ENCODE measurements at regions not wholly inside any gene's neighbourhood (a gene's known extent, or its start where the extent isn't known, plus 50 kb on each side); places are given as distances from the start of the nearest gene placed in this dataset.

DNA sequence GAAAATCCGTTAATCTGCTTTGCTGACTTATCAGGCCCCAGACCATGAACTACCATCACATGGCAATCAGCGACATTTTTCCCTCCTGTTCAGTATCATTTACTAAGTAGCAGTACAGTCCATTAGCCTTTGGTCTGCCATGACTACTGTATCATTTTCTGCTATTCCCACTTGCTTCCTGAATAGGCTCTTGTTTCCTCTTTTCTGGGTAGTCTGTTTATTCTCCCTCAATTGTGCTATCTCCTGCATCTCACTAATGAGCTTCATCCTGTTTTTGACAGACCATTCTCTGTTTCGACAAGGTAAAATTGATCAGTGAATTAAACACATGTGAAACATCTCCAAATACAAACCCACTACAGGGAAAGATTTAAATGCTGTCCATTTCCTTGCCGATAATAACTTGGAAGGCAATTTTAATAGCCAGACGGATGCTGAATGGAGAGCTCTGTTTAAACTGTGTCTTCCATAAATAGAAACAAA lies 263.5 kb upstream of the ANKRD55 start:
- Histone ChIP-seq H3K4me3 (replicated peaks in 1 of 4; ENCODE audit: control extremely low read depth in 1 of 4, insufficient read depth in 1 of 4, low read depth in 3 of 4, low read length in 4 of 4) (no peak overlapping the region), H2AFZ (ENCODE audit: low read length) (no peak overlapping the region), H3K4me2 (ENCODE audit: extremely low read depth, insufficient read depth, low read length) (no peak overlapping the region), H3K9ac (ENCODE audit: insufficient read depth, low read length) (no peak overlapping the region), H3K4me1 (ENCODE audit: control insufficient read depth, extremely low read depth, insufficient read depth, low read length) (peaks cover 3% of the 10 kb centered on the region), H3K79me2 (ENCODE audit: control insufficient read depth, insufficient read depth, low read length) (no peaks in the 10 kb centered on the region), H3K9me3 (ENCODE audit: control insufficient read depth, insufficient read depth, low read depth, low read length) (no peaks in the 10 kb centered on the region), H4K20me1 (ENCODE audit: control insufficient read depth, extremely low read depth, insufficient read depth, low read length) (no peaks in the 10 kb centered on the region), H3K36me3 (ENCODE audit: control insufficient read depth, insufficient read depth, low read length) (no peaks in the 10 kb centered on the region), H3K27ac (ENCODE audit: insufficient read depth, low read length) (no peak overlapping the region), H3K27me3 (ENCODE audit: control insufficient read depth, insufficient read depth, low read length) (no peaks in the 10 kb centered on the region)
- TF ChIP-seq EZH2 (IDR thresholded peaks at IDR 0.05; ENCODE audit: low read length, missing control alignments) (no peak), CTCF (conservative IDR thresholded peaks at IDR 0.05 in 1 of 2, IDR thresholded peaks at IDR 0.05 in 1 of 2; ENCODE audit: low read depth in 1 of 2, low read length in 2 of 2) (no peak)
- DNase-seq (ENCODE audit: low read depth in 2 of 2) = no peak

DNA sequence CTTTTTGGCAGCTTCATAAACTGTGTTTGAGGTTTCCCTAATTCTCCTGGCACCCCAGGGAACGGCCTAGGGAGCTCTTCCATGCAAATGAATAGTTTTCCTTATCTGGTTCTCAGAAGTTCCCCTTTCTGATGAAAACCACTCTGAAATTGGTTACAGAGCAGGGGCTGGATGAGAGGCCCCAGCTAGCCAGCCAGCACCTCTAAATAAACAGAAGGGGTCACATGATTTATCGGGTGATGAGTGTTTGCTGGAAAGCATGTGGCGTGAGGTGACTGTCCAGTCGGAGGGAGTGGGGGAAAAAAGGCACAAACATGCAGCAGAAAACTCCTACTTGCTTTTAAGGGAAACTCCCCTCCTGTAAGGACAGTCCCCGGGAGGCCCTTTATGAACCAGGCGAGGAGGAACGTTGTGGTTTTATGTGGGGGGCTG lies 261.2 kb upstream of the ANKRD55 start:
- peak in 1 of 2 donors; percentile 65 for DNase-seq (ENCODE audit: low read depth in 2 of 2)
- Histone ChIP-seq H3K27me3 (ENCODE audit: control insufficient read depth, insufficient read depth, low read length) (no peaks in the 10 kb centered on the region), H3K9me3 (ENCODE audit: control insufficient read depth, insufficient read depth, low read depth, low read length) (no peaks in the 10 kb centered on the region), H3K27ac (ENCODE audit: insufficient read depth, low read length) (no peak overlapping the region), H4K20me1 (ENCODE audit: control insufficient read depth, extremely low read depth, insufficient read depth, low read length) (no peaks in the 10 kb centered on the region), H3K4me1 (ENCODE audit: control insufficient read depth, extremely low read depth, insufficient read depth, low read length) (peaks cover 3% of the 10 kb centered on the region), H3K9ac (ENCODE audit: insufficient read depth, low read length) (no peak overlapping the region), H2AFZ (ENCODE audit: low read length) (no peak overlapping the region), H3K4me2 (ENCODE audit: extremely low read depth, insufficient read depth, low read length) (peak overlapping the region; percentile 25), H3K36me3 (ENCODE audit: control insufficient read depth, insufficient read depth, low read length) (no peaks in the 10 kb centered on the region), H3K4me3 (replicated peaks in 1 of 4; ENCODE audit: control extremely low read depth in 1 of 4, insufficient read depth in 1 of 4, low read depth in 3 of 4, low read length in 4 of 4) (no peak overlapping the region), H3K79me2 (ENCODE audit: control insufficient read depth, insufficient read depth, low read length) (no peaks in the 10 kb centered on the region)
- TF ChIP-seq EZH2 (IDR thresholded peaks at IDR 0.05; ENCODE audit: low read length, missing control alignments) (no peak), CTCF (conservative IDR thresholded peaks at IDR 0.05 in 1 of 2, IDR thresholded peaks at IDR 0.05 in 1 of 2; ENCODE audit: low read depth in 1 of 2, low read length in 2 of 2) (no peak)

DNA sequence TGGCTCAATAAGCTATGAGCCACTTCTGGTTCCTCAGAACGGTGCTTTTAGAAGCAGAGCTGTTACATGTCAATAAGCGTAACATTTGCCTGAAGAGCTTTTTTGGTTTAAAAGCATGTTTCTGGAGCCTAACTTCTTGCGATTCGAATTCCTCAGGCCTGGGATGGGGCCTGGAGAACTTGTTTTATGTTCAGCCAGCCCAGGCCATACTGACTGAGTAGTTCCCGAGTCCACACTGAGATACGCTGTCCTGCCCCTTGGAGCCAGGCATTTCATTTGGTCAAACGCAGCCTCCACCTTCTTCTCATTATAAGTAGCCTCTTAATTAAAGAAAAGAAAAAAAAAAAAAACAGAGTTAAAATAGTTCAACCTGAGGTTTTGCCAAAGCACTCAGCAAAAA lies 260.6 kb upstream of the ANKRD55 start:
- no peaks in the 10 kb centered on the region for H3K27me3 ChIP-seq (ENCODE audit: control insufficient read depth, insufficient read depth, low read length)
- no peak for TF ChIP-seq EZH2 (IDR thresholded peaks at IDR 0.05; ENCODE audit: low read length, missing control alignments)
- TF ChIP-seq CTCF (conservative IDR thresholded peaks at IDR 0.05 in 1 of 2, IDR thresholded peaks at IDR 0.05 in 1 of 2; ENCODE audit: low read depth in 1 of 2, low read length in 2 of 2) = no peak
- H3K79me2 ChIP-seq (ENCODE audit: control insufficient read depth, insufficient read depth, low read length) = no peaks in the 10 kb centered on the region
- no peaks in the 10 kb centered on the region for H3K36me3 ChIP-seq (ENCODE audit: control insufficient read depth, insufficient read depth, low read length)
- no peaks in the 10 kb centered on the region for H4K20me1 ChIP-seq (ENCODE audit: control insufficient read depth, extremely low read depth, insufficient read depth, low read length)
- no peak overlapping the region for H2AFZ ChIP-seq (ENCODE audit: low read length)
- peaks cover 3% of the 10 kb centered on the region for H3K4me1 ChIP-seq (ENCODE audit: control insufficient read depth, extremely low read depth, insufficient read depth, low read length)
- peak in 1 of 2 donors; percentile 15 for DNase-seq (ENCODE audit: low read depth in 2 of 2)
- no peaks in the 10 kb centered on the region for H3K9me3 ChIP-seq (ENCODE audit: control insufficient read depth, insufficient read depth, low read depth, low read length)
- H3K4me3 ChIP-seq (replicated peaks in 1 of 4; ENCODE audit: control extremely low read depth in 1 of 4, insufficient read depth in 1 of 4, low read depth in 3 of 4, low read length in 4 of 4) = no peak overlapping the region
- H3K9ac ChIP-seq (ENCODE audit: insufficient read depth, low read length) = no peak overlapping the region
- no peak overlapping the region for H3K27ac ChIP-seq (ENCODE audit: insufficient read depth, low read length)
- H3K4me2 ChIP-seq (ENCODE audit: extremely low read depth, insufficient read depth, low read length) = peak overlapping the region; percentile 3

Data from fibroblast of lung (primary cell).